Activated CD4-positive, alpha-beta T cell treated with anti-CD3 and anti-CD28 coated beads, Interleukin-2, amount 50 U/mL, for 16 hours (primary cell): ENCODE measurements at regions not wholly inside any gene's neighbourhood (a gene's known extent, or its start where the extent isn't known, plus 50 kb on each side); places are given as distances from the start of the nearest gene placed in this dataset.
"Not testable (repeated sequence)": the region's sequence is repeated elsewhere in the genome, so short reads cannot be mapped to it uniquely, and the experiment has no call there.

Experiments used
- DNase-seq: peaks from one replicate; pipeline ENCODE4 v3.0.0-alpha.2; 2020

- DNase-seq, result no peak
Measured at GRCh38 chr4:137468836-137469235, 63.5 kb downstream of the PCDH18 start.

DNA sequence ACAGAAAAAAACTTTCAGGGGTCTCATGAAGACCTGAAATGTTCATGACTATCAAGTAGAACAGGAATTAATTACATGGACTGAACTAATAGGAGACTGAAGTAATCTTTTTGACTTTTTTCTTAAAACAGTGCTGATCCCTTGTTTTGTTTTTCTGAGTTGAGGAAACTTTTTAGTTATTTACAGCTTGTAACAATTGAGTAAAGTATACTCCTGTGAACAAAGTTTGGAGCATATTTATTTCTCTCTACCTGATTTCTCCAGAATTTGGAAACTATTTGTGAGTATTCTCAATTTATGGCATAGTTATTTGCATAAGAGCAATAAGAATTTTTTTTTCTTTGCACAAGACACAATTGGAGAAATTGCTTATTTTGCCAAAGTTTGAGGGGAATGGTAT lies 64.8 kb downstream of the PCDH18 start:
- DNase-seq, result no peak

- no peak for DNase-seq
Measured at GRCh38 chr4:137463377-137464003, 68.8 kb downstream of the PCDH18 start.

DNA sequence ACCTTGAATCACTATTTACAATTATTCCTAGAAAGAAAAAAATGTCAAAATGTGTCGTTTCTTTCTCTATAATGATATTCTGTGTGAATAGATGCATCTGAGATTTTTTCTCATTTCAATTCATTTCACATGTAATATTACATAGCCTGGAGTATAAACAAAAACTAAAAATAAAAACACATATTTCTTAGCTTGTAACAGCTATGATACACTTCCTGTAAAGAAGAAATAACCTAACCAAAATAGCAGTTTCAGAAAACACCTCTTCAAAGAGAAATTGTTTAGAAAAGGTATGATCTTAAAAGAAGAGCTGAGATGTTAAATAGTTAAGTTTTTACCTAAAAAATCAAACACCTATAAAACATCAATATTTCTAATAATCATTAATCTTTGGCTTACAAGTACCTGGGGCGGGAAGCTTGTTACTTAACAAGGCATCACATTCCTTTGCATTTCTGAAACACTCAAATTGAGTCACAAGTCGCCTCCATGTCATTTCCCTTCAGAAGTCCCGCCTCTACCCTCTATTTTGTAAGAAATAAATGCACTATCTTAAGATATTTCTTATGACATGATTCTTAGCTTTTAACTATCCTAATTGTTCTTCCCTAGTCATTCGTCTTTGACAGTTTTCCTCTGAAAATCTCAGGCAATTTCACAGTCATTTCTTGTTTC lies 76.5 kb downstream of the PCDH18 start:
- no peak for DNase-seq

DNA sequence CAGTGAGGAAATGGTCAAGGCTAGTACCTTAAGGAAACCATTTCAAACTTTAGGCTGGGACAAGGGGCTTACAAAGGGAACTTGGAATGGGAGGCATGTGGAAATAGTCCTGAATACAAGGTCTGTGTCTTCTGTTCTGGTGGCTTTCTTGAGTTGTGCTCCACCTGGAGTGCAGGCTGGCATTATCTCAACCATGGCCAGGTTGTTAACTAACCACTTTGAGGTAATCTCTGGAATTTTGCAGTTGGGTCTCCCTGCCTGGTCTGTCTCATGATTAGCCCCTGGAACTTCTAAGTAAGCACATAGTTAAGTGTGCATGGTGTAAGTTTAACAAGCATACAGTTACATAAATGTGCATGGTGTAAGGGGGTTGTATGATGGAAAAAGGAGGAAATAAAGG lies 77.5 kb downstream of the PCDH18 start:
- no peak for DNase-seq

DNA sequence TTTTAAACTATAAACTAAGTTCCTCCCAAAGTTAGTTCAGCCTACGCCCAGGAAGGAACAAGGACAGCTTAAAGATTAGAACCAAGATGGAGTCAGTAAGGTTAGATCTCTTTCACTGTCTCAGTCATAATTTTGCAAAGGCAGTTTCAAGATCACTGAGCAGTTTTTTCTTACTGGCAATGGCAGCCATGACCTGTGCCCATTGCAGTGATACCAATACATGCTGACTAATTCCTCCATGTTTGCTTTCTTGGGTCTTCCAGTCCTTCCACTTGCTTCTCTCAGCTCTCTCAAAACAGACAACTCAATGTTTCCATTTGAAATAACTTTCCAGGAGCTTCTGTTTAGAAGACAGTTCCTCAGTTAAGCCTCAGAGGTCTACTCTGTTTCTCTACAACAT lies 79.5 kb downstream of the PCDH18 start:
- DNase-seq, result peak; percentile 32

- no peak for DNase-seq
Measured at GRCh38 chr4:137451172-137451825, 81.0 kb downstream of the PCDH18 start.

DNA sequence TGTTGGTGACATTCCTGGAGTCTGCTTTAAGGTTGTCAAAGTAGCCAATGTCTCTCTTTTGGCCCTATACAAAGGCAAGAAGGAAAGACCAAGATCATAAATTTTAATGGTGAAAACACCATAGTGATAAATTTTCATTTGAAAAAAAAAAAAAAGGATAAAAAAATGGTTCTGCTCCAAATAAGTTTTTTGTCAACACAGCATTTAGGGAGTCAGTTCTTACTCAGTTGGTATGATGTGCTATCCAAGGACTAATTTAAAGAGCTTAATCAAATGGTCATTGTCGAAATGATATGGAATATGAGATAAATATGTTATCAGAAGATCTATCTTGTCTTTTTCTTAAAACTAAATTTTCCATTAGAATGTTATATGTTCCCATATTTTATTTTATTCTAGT lies 83.9 kb downstream of the PCDH18 start:
- no peak for DNase-seq

DNA sequence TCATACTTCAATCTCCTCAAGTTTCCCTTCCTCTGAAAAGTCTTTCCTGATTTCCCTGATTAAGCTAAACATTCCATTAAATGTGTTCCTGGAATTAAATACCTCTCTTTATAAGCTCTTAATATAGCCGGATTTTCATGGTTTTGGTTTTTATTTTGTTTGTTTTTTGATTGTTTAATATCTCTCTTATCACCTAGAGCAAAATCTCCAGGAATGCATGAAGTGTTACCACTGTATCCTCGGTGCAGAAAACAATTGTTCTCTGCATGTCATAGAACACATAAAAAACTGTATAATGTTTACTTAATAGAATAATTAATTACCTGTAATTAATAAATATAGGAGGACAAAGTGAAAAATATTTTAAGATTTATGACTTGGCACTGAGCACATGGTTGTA lies 86.2 kb downstream of the PCDH18 start:
- DNase-seq, result no peak

GRCh38 chr4:137443031-137443800 lies 89.1 kb downstream of the PCDH18 start:
- DNase-seq, result no peak

GRCh38 chr4:137432446-137433311 lies 99.6 kb downstream of the PCDH18 start:
- no peak for DNase-seq

DNA sequence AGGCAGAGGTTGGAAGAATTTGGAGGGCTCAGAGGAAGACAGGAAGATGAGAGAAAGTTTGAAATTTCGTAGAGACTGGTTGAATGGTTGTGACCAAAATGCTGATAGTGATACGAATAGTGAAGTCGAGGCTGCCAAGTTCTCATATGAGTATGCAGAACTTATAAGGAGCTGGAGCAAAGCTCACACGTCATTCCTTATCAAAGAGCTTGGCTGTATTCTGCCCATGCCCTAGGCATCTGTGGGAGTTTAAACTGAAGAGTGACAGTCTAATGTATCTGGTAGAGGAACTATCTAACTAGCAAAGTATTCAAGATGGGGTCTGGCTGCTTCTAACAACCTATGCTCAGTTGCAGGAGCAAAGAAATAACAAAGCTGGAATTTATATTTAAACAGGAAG lies 102.1 kb downstream of the PCDH18 start:
- DNase-seq, result no peak

GRCh38 chr4:137427411-137427810 lies 104.9 kb downstream of the PCDH18 start:
- DNase-seq, result no peak

- DNase-seq, result no peak
Measured at GRCh38 chr4:137425281-137425680, 107.0 kb downstream of the PCDH18 start.

DNA sequence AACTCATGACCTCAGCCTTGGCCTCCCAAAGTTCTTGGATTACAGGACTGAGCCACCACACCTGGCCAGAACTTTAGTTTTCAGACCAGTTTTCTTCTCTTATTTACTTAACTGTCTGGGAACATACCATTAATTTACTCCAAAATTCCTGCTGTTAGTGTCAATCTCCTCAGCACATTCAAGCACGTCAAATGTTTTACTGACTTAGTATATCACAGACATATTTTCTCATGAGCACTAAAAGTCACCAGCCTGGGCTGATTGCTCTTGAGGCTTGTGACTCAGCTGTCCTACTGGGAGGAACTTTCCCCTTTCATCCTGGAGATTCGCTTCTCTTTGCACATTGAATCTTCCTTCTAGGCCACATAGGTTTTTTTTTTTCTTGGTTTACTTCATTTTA lies 109.6 kb downstream of the PCDH18 start:
- no peak for DNase-seq

DNA sequence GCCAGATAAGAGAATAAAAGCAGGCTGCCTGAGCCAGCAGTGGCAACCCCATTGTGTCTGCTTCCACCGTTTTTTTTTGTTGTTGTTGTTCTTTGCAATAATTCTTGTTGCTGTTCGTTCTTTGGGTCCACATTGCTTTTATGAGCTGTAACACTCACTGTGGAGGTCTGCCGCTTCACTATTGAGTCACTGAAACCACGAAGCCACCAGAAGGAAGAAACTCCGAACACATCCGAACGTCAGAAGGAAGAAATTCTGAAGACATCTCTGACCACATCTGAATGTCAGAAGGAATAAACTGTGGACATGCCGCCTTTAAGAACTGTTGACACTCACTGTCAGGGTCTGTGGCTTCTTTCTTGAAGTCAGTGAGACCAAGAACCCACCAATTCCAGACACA lies 110.5 kb downstream of the PCDH18 start:
- no peak for DNase-seq

GRCh38 chr4:137420901-137421396 lies 111.3 kb downstream of the PCDH18 start:
- DNase-seq, result no peak

- no peak for DNase-seq
Measured at GRCh38 chr4:137417676-137418075, 114.6 kb downstream of the PCDH18 start.

GRCh38 chr4:137414802-137415201 lies 117.5 kb downstream of the PCDH18 start:
- no peak for DNase-seq

DNA sequence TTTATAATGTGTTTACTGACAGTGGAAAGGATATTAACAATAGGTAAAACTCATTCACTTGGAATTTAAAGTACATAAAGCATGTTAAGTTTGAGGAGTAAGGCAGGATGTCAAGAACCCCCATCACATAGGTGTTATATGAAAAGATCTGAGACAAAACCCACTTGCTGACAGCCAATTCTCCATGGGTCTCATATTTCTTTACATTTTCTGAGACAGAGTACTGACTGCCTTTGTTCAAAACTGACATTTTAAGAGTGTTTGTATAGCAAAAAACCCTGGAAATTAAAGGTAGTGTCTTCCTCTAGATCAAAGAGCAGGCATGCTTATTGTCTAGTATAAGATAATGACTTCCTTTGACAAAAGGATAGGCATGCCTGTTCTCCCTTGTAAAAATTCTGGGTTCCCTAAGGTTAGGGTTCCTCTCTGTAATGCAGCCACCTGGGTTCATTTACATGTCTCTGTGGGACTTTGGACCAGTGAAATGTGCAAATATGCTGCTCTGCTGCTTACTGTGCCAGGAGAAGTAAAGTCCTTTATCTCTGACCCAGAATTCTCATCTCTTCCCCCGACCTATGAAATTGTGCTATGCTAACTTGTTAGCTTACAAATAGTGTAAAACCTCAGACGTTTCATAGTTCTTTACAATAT lies 123.6 kb downstream of the PCDH18 start:
- DNase-seq, result no peak

- DNase-seq, result not testable (repeated sequence)
Measured at GRCh38 chr4:137405833-137406232, 126.5 kb downstream of the PCDH18 start.

DNA sequence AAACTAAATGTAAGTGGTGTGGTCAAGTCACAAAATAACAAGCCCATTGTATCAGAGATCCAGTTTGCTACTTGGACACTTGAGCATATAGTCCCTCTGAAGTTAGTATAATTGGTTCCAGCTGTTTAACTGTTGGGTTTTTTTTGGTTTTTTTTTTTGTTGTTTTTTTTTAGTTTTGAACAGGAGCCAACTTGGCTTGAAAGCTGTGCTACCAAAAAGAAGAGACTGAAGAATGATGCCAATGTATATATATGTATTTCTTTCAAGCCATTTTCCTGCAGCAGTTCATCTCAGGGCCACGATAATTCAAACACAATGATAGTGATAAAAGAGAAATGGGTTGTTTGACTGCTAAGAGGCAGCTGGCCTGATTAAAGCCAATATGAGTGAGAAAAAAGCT lies 138.3 kb downstream of the PCDH18 start:
- DNase-seq, result no peak
